Activated gamma-delta T cell treated with Interleukin-2 at 50 U/mL for 16 hours (primary cell): ENCODE measurements at regions not wholly inside any gene's neighbourhood (a gene's known extent, or its start where the extent isn't known, plus 50 kb on each side); places are given as distances from the start of the nearest gene placed in this dataset.

Source experiments
- DNase-seq: peaks from one replicate; pipeline ENCODE4 v3.0.0-alpha.2; 2020

GRCh38 chr10:92747066-92747465 lies 57.3 kb downstream of the HHEX start:
- DNase-seq: no peak

GRCh38 chr10:92747600-92747999 lies 57.8 kb downstream of the HHEX start:
- peak; percentile 11 for DNase-seq

DNA sequence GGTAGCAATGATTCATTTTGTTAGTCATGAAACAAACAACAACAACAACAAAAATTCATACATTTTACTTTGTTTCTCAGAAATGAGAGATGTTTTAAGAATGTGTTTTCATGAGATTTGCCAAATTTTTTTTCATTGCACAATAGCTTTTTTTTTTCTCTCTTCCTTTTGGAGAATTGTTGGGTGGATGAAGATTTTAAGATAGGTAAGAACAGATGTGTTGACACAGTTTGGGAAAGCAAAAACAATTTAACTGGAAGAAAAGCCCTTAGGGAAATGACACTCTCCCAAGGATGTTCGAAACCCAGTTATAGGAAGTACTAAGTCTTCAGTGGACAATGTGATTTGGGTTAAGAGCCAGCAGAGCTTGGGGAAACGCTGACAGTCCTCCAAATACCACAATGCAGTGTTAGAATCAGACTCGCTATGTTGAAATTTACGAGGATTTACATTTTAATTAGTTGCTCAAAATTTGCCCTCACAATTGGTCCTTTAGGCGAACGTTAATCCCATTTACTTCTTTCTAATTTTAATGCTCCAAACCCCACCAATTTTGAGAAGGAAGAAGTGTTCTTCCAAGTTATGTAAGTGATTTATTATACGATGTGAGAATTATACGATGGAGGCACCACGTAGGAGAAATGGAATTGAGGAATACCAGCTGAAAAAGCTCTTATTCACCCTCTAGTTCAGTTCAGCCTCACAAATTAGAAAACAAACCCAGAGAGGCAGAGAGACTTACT lies 61.2 kb downstream of the HHEX start:
- DNase-seq: no peak

- no peak for DNase-seq
These were observed 61.7 kb downstream of the HHEX start for GRCh38 chr10:92751534-92751811.

DNA sequence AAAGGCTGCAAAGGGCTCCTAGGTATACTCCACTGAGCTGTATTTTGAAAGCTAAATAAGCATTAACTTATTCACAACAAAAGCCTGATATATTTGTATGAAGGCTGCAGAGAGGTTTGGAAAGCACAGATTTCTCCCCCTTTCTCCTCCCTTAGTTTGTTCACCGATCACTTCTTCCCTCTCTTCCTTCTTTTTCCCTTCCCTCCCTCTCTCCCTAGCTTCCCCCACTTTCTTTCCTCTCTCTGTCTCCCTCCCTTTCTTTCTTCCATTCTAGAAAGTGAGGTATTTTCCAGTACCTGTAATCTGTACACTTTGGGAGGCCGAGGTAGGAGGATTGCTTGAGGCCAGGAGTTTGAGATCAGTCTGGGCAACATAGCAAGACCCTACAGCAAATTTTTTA lies 62.1 kb downstream of the HHEX start:
- no peak for DNase-seq

GRCh38 chr10:92753865-92754264 lies 64.1 kb downstream of the HHEX start:
- no peak for DNase-seq

DNA sequence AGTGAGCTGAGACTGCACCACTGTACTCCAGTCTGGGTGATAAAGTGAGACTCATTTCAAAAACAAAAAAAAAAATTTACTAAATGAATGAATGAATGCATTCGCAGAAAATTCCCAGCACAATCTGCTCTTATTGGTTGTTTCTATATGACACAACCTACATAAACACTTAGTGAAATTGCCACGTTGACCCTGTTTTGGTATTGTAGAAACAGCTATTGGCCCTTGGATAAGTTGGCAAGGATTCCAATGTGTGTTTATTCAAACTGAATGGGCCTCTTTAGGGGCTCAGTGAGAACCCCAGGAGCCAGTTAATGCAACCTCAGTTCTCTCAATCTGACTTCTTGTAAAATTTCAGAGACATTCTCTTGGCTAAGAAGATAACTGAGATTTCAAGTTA lies 66.0 kb downstream of the HHEX start:
- DNase-seq: no peak

GRCh38 chr10:92756201-92757065 lies 66.7 kb downstream of the HHEX start:
- DNase-seq: no peak

DNA sequence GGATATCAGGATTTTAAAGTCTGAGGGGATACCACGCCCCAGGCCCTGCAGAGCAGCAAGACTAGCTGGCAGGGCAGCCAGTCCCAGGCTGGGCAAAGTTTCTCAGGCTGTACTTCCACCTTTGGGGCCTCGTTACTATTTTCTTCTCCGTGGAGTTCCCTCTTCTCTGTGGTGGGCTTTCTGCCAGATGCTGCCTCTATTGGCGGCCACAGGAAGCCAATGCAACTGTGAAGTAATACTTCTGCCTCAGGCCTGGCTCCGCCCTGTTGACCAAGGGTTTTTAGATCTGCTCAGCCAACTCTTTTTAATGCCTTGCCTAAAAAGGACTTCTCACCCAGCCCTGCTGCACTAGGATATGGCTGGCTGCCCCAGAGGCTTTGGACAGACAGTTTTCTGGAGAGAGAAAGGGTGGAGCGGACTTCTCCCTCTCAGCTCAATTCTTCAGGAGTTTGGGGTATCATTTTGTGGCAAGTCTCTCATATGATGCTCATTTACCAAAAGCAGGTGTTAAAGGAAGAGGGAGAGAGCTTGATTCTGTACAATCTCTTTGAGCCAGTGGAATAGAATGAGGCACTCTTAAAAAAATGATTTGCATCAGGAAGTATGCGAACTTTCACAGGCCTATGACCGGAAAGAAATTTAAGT lies 67.4 kb downstream of the HHEX start:
- DNase-seq: no peak

DNA sequence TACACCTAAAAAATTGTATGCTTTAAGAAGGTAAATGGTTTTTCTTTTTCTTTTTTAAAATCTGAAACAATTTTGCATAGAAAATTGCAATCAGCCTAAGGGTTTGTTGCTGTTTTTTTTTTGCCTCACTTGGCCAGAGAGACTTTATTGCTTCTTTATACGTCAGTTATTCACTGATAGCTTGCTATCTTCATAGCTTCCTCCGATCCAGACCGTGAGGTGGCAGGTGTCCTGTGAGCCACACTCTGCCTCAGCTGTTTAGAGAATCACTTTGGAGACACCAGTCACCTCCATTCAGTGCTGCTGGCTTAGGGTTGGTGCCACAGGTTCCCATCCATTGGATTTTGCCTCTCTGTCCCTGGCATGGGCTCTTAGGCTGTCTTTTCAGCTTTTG lies 68.0 kb downstream of the HHEX start:
- DNase-seq: no peak

GRCh38 chr10:92758594-92758993 lies 68.8 kb downstream of the HHEX start:
- no peak for DNase-seq

DNA sequence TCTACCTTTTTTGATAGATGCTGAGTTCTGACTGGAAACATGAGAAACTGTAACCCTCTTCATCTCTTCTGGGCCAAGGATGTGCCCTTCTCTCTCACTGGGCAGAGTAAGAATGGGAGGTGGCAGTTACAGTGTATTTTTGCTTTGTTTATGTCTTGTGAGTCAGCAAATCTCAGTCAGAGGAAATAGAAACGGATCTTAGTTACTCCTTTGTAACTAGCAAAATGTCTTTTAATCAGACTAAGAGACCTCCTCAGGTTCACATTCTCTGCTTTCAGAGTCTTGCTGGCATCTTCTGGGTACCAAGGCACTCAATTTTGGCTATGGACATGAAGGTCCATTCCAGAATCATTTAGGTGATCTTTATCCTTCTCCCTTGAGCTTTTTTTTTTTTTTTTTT lies 70.9 kb downstream of the HHEX start:
- DNase-seq: no peak

DNA sequence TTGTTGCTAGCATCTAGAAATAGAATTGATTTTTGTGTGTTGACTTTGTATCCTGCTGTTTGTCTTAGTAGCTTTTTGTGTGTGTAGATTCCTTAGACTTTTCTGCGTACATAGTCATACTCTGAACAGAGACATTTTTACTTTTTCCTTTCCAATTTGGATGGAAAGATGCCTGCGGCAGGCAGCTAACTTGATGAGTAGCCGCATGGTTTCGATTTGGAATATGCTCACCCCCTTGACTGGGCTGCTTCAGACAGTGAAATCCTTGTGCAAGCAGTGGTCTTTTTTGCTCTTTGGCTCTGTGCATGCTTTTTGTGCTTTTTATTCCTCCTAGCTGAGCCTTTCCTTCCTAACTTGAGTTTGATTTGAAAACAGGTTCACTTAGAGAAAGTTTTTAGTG lies 71.8 kb downstream of the HHEX start:
- no peak for DNase-seq

GRCh38 chr10:92763634-92764155 lies 73.9 kb downstream of the HHEX start:
- DNase-seq: no peak

- no peak for DNase-seq
These were observed 76.7 kb downstream of the HHEX start for GRCh38 chr10:92766451-92766850.

- DNase-seq: no peak
These were observed 78.3 kb downstream of the HHEX start for GRCh38 chr10:92768104-92768503.

DNA sequence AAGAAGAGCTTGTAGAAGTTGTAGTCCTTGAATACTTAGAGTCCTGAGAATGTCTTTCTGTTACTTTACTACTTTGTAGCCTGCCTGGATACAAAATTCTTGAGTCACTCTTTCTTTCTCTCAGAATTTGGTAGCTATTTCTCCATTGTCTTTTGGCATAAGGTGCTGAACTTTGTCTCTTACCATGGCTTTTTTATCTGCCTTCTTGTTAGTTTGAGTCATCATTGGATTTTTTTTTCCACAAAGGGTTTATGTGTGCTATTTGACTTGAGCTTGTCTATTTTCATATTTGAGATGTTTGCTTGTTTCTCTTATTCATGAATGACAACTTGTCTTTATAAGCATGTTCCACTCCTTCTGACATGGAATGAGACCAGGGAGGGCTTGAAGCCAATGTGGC lies 74.5 kb upstream of the EXOC6 start:
- no peak for DNase-seq

DNA sequence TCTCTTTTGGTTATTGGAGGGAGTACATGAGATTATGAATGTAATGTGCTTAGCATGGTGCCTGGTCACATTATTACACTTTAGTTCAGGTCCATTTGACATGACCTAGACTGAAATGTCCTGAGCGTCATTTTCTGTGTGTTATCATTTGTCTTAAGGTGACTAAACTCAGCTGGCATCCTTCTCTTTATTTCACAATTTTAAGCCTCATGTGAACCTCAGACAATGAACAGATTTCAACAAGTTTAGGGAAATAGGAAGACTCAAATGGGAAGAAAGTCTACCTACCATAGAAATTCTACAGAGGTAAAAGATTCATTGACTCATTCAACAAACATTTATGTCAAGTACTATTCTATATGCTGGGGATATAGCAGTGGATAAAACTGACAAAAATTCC lies 70.2 kb upstream of the EXOC6 start:
- DNase-seq: no peak

DNA sequence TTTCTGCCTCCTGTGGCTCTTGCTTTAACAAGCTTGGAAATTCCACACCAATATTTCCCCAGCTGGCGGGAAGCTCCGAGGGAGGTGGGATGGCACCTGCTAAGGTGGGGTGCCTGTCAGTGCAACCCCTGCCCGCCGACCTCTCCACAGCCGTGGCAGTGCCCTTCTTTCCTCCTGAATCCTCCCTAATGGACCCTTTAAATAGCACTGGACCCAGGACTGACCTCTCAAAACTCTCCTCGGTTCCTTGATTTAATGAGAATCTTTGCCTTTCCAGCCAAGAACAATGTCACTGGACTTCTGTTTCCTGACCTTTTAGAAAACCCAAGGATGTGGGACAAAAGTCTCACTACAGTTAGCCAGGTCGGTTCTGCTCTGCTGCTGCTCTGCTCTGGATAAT lies 63.2 kb upstream of the EXOC6 start:
- DNase-seq: no peak

- no peak for DNase-seq
These were observed 60.7 kb upstream of the EXOC6 start for GRCh38 chr10:92787557-92788152.

DNA sequence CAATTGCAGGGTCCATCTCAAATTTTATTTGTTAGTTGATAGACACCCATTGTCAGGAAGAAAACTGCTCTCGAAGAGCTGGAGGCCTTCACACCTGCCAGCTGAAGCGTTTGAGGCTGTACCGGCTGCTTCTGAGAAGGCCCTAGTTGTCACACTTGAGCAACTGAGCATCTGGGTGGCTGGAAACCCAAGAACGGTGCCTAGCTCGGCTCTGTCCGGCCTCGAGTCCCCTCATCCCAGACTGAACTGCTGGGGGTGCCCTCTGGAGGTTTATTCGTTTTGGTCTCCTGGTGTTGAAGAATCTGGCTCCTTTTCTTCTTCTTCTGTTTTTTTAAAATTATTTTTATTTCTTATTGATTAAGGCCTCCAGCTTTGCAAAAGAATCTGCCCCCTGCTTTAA lies 59.3 kb upstream of the EXOC6 start:
- DNase-seq: no peak

- no peak for DNase-seq
These were observed 58.5 kb upstream of the EXOC6 start for GRCh38 chr10:92789786-92790185.

DNA sequence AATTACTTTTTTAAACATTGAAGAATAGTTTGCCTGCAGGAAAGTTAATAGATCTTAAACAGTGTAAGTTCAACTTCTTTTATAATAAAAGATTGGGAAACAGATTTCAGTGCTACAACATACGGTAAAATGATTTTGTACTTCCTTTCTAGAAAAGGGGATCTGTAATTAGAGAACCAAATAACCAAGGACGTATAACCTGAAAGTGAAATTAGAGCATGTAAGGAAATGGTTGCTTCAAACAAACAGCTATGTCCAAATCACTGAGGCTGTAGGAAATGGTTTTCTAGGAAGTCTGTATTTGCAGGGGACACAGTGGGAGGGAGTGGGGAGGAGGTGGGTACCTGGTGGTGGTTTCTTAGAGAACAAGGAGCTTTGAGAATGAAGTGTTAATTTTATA lies 57.9 kb upstream of the EXOC6 start:
- DNase-seq: no peak

- no peak for DNase-seq
These were observed 55.7 kb upstream of the EXOC6 start for GRCh38 chr10:92792661-92793060.
